Skeletal muscle cell (primary cell): ENCODE measurements at regions not wholly inside any gene's neighbourhood (a gene's known extent, or its start where the extent isn't known, plus 50 kb on each side); places are given as distances from the start of the nearest gene placed in this dataset.

ENCODE experiments used
- DNase-seq: peaks from one replicate; pipeline ENCODE4 v3.0.0-alpha.2; 2010; ENCODE audit warnings: low read depth
- H3K4me3 ChIP-seq: 2 replicates; pipeline ENCODE4 v1.5.1; 2011; ENCODE audit warnings: low read depth, mild to moderate bottlenecking, control low read depth, low read length, moderate library complexity

DNA sequence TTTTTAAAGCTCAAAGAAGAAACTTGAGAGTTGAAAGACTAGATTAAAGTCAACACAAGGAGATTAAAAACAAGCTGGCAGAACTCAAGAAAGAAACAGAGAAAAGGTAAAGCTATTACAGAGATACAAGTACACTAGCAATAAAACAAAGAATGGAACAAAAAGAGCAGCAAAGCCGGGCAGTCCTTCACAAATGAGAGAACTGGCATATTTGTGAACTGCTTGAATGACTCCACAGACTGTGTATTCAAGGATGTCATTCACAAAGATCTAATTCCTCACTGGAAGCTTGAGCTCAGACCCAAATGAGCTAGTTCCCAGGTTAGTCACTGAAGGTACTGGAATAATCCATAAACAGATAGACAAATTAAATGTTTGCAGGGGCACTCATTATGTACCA lies 318.0 kb downstream of the MYCN start:
- DNase-seq = no peak
- no peak overlapping the region for H3K4me3 ChIP-seq

DNA sequence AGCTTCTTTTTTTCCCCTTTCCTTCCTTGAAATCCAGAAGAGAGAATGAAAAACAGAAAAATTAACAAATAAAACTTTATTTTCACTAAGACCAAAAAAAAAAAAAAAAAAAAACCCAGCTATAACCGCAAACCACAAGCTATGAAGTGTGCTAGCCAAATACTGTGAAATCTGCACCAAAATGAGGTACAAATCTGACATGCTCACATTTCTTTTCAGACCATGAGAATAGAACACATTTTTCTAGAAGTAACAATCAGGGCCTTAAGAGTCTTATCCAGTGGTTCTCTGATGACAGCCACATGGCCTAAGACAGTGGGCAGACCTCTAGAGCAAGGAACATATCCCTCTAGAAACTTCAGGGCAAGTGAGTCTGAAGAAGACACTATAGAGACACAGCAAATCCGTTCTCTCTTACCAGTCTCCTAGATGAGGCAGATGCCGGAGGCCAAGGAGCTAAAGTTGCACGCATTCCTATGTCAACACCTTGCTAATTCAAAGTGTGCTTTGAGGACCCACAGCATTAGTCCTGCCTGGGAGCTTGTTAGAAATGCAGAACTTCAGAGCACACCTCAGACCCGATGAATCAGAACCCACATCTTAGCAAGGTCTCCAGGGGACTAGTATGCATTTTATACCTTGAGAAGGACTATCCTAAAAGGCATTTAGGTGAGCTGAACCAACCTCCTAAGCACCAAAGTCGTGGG lies 317.1 kb downstream of the MYCN start:
- no peak overlapping the region for H3K4me3 ChIP-seq
- DNase-seq = peak; percentile 16

DNA sequence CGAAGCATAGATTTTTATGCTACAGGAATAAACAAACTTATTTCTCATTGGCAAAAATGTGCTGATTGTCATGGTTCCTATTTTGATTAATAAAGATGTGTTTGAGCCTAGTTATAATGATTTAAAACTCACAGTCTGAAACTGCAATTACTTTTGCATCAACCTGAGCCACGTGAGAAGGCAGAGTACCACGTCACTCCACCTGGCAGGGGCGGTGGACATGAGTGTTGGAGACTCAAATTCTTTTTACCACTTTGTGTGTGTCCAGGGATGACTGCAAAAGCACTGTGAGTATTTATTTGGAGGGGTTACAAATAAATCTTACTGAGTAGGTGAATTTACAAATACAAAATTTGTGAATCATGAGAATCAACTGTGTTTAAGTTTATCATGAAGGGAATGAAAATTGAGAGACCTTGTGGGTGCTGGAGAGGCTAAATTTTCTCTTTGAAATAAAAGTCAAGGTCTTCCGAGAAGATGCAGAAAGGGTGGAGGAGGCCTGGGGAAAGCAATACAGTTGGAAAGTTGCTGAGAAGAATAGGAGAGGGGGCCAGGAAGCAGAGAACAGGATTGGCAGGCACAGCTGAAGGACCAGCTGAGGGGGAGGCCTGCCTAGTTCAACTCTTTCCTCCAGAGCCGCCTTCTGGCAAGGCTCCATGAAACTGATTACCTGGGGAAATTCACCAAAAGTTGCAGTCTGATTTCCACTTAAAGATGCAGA lies 316.4 kb downstream of the MYCN start:
- peak; percentile 18 for DNase-seq
- no peak overlapping the region for H3K4me3 ChIP-seq

DNA sequence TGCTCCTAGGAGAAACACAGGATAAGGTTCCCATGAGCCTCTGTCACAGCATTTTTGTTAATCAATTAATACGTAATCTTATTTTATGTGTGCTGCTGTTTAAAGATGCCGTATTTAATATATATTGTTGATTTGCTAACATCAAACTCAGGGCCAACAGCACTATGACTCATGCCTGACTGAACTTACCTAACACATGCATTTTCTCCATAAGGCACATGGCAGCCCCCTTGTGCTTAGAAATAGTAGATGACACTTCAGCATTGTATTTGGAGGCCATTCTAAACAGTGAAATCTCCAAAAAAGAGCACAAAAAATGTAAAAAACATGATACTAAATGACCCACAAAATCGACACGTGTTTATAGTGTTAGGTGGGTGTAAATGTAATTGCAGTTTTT lies 314.8 kb downstream of the MYCN start:
- DNase-seq = no peak

DNA sequence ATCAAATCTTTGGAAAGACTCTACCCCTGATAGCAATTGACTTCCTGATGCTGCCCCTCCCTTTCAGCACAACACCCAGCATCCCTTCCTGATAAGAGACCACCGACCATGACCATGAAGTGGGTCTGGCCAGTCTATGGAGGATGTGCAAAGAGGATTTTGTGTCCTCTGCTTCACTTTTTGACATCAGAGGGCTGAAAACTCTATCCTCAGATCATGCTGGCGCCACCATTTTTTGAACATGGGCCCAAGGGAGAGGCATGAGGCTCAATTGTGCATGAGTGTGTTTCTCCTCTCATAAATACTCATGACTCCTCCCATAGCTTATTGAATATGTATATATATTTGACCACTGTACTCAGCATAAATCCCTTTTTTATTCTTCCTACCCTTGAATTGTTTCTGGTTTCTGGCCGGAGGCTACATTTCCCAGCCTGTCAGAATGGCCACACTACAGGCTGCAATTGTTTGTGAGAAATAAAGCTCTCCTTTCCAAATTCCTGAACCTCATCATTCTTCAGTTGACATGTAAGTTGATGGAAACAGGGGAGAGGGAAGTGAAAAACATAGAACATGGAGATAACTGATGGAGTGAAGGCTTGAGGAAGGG lies 314.1 kb downstream of the MYCN start:
- no peak overlapping the region for H3K4me3 ChIP-seq
- no peak for DNase-seq

More for the DNA sequence above, 314.8 kb downstream of the MYCN start:
- H3K4me3 ChIP-seq = no peak overlapping the region

DNA sequence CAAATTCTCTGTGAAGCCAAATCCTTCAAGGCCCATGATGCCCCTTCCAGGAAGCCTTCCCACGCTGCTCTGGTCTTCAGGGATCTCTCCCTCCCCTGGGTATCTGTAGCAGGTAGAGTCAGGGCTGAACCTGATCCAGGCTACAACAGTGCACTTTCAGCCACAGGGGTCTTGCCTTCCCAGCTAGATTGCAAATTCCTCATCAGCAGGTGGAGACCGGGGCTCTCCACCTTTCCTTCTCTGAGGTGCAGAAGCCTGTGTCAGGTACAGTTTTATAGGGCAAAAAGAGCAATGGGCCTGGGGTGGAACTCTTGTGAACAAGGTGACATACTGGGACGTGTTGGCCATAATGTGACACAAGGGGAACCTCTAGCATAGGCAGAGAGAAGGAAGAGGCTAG lies 312.9 kb downstream of the MYCN start:
- H3K4me3 ChIP-seq = no peak overlapping the region
- no peak for DNase-seq

DNA sequence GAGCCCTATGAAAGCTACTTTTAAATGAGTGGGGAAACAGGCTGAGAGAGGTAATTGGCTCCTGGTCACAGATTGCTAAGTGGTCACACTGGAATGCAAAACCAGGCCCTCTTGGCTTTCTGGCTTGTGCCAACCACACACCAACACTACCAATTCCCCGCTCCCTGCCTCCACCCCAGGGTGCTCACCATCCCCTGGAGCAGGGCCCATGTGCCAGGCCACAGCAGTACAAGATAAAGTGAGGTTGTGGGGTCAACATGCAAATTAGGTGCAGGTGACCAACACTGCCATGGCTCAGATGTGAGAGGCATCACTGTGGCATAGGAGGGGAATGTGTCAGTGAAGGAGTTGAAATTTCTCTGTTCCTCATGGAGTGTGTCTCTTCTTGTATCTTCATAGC lies 312.5 kb downstream of the MYCN start:
- no peak for DNase-seq
- no peak overlapping the region for H3K4me3 ChIP-seq

DNA sequence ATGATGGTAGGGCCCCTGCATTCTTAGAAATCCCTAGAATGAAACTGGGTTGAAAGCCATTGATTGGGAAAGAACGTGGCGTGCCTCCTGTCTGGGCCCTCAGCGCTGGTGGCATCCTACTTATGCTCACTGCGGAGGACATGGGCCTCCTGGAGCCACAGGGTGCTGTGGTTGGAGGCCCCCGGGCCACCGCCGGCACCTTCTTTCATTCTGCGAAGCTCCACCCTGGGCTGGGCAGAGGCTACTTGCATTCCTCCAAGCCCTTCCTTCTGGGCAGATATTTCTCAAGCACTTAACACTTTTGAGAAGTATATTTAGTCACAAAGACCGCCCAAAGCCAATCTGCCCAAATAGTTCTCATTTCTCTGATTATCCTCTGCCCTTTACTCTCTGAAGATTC lies 311.9 kb downstream of the MYCN start:
- H3K4me3 ChIP-seq = no peak overlapping the region
- no peak for DNase-seq

DNA sequence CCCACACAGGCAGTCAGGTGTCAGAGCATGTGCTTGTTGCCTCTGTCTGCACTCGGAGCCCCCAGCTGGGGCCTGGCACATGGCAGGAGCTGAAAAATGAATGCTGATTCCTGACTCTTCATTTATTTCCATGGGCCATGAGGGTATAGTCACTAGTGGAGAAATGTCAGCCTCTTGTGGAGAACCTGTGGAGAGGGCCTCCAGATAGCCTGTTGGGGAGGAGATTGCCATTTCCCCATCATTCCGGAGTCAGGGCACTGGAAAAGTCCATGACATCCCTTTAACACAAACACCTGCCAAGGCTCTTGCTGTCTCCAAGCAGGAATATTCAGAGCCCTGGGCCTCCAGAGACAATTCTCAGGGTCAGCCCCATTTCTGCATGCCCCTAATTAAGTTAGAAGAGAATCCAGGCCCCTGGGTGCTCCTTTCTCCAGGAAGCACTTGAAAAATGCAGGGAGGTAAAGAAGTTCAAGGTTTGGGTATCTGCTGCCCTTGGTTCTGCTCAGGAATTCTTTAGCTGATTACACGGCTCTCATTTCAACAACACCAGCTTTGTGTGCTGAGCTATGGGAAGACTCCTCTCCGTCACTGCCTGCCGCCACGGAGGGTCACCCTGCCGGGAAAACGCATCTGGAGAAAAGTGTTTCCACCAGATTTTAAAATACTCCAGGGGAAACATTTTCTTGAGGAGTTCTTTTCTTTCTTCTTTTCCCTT lies 311.3 kb downstream of the MYCN start:
- DNase-seq = no peak
- no peak overlapping the region for H3K4me3 ChIP-seq

DNA sequence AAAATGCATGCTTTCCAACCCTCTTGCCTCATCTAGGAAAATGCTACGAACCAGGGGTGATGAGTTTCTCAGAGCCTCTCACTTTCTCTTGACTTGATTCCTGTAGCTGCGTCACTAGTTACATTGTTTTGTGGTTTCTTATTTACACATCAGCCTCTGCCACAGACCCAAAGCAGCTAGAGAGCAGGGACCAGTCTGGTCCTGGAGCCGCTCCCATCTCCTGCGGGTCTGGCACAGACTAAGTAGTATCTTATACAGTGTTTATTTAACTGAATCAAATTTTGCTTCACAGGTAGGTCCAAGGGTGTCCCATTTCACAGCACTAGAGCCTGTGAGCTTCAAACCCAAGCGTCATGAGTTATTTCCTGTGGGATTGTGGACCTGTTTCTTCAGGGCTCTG lies 310.5 kb downstream of the MYCN start:
- DNase-seq = no peak
- H3K4me3 ChIP-seq = no peak overlapping the region

DNA sequence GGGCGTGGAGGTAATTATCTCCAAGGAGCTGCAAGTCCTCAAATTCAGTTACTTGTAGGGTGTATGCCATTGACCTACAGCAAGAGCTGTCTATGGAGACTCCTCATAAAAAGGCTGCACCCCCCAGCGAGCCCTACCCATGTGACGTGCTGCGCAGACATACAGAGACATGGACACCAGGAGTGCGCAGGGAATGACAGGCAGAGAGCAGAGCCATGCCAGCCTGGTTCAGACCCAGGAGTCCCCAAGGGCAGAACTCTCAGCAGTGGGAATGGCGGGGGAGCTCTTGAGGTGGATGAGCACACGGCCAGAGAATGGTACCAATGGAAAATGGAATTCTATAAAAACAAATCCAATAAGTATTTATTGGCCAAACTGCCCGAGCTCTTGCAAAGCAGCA lies 310.1 kb downstream of the MYCN start:
- DNase-seq = no peak

DNA sequence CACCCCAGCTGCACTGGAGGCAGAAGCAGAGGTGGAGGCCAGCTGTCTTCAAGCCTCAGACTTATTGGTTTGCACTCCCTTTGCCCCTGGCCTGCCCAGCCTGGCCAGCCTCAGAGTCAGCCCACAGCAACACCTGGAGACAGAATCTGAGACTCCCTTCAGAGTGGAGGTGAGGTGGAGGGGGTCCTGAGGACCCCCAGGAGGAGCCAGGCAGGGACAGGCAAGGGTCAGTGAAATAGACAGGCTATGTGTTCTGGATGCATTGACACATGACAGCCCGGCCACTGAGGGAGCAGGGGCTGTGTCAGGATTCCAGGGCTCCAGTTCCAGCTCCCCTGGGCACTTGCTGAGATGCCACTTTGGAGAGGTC lies 309.7 kb downstream of the MYCN start:
- no peak for DNase-seq
- H3K4me3 ChIP-seq = no peak overlapping the region

More for the DNA sequence above, 310.1 kb downstream of the MYCN start:
- no peak overlapping the region for H3K4me3 ChIP-seq

DNA sequence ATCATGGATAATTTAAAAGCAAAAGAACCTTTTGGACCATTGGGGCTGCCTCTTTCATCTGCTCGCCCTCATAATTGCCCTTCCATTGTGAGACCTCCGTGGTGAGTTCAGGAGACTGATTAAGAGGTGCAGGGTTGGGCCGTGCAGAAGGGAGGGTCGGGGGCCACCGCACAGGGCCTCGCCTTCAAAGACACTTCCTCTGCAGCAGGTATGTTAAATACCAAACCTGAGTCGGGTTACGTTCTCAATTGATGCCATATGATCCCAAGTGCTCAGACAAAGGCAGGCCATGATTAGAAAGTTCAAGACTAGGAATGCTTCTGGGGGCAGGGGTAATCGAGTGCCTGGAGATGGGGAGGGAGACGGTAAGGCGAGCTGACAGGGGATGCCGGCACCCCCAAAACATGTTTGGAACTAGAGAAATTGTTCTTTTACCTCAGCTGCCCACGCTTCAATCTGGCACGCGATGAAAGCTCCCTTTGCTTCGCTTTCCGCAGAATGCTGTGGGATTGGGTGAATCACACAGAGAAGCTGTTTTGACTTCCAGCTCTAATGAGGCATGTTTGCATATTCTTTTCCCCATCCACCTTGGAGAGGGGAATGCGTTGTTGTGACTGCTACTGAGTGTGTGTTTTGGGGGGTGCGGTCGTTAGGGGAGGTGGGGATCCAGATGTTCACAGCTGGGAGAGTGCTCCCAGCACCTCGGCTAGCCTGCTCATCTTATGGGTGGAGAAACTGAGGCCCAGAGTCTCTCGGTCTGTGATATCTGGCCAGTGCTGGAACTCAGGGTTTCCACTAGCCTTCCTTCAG lies 309.1 kb downstream of the MYCN start:
- no peak for DNase-seq
- H3K4me3 ChIP-seq = no peak overlapping the region

DNA sequence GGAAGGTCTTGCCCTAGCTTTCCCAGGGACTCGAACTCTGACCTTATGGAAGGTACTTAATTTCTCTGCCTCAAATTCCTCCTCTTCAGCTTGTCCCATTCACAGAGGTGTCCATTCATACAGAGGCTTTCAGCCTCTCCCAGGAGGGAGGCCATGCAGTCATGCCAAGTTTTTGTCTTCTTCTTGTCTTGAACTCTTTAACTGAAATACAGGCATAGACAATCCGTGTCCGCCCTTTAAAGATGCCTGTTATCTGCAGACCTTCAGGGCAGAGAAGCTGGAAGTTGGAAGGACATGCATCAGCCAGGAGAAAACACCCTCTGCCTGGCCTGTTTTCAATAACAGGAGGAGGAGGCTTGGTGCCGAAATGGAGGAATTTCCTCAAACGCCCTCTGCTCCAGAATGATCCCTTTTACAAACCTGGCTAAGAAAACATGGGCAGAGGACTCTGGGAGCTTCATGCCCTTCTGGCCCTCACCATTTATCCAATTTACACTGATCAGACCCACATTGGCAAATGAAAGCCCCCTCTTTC lies 308.3 kb downstream of the MYCN start:
- H3K4me3 ChIP-seq = no peak overlapping the region
- DNase-seq = no peak

DNA sequence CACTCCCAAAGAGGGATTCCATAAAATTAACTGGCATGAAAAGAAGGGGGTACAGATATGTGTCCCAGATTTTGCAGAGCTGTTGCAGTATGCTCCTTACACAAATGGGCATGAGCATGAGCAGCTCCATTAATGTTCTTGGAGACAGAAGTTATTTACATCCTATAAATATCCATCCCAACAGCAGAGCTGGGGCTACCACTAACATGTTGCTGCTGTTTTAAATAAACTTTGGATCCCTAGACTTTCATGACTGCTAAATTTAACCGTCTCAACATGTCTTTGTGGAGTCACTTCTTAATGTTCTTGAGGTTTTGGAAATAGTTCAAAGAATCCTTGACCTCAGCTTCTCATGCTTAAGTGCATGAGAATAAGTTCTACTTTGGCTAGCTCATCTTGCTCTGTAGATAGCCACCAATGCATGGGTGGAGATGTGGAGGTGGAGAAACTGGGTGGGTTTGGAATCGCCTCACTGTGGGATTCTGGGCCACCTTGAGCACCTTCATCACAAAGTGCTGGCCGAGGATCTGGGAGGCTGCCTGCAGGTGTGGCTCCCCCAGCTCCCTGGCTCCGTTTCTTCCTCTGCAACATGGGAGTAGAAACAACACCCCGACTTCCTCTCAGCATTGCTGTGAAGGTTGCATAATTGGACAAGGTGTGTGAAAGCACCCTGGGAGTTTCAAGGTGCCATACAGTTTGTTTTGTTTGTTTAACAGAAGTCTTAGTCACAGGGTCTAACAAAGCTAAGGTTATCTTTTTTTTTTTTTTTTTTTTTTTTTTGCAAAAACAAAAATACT lies 307.2 kb downstream of the MYCN start:
- DNase-seq = no peak
- no peak overlapping the region for H3K4me3 ChIP-seq

DNA sequence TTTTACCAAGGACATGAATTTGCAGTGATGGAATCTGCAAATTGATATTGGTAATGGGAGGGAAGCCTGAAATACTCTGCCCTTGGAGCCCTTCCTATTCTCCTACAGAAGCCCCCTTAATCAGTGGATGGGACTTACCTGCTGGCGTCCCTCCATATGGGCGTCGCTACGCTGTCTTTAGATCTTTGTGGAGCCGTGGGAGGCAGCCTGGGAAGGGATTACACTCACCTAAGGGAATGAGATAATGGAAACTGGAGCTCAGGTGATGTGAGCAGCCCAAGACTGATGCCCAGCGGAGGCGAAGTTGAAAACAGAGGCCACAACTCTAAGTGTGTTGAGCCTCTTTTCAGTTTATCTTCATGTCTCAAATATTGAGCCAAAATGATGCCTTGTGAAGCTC lies 306.6 kb downstream of the MYCN start:
- H3K4me3 ChIP-seq = no peak overlapping the region
- no peak for DNase-seq

DNA sequence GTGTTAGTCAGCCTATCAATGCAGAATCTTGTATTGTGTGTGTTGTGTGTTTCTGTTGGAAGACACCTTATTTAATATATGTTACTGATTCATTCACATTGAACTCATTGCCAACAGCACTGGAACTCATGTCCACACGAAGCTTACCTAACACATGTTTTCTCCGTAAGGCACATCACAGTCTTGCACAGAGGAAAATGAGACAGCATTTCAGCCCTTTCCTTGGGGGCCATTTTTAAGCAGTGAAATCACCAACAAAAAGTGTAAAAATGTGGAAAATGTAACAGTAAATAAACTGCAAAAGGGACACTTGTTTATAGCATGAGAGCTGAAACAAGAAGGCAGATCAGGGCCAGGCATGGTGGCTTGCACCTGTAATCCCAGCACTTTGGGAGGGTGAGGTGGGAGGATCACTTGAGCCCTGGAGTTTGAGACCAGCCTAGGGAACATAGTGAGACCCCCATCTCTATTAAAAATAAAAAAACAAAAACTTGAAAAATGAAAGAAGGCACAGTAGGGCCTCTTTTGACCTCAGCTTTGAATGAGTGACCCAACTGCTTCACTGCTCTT lies 306.0 kb downstream of the MYCN start:
- H3K4me3 ChIP-seq = no peak overlapping the region
- no peak for DNase-seq

DNA sequence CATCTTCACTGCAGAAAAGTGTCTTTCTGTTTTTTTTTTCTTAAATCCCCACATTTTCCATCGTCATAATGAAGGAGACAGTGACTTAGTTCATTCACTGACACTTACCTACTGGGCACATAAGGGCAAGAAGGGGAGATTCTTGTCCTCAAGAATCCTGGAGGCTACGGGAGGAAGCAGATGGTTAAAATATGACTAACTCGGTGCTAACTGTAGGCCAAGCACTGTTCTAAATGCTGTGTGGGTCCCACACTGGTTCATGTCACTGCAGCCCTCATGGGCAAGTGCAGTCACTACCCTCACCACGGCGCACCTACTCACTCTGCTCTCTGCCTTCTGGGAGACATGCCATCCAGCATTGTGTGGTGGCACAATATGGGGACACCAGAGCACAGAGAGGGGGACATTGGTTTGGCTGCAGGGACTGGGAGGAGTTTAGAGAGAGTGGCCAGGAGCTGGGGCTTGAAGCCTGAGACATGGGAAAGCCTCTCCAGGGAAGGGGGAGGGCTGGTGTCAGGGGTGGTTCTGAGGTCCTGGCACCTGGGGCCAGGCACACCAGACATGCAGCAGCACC lies 305.2 kb downstream of the MYCN start:
- no peak for DNase-seq
- no peak overlapping the region for H3K4me3 ChIP-seq
